ENCODE measurements at regions not wholly inside any gene's neighbourhood (a gene's known extent, or its start where the extent isn't known, plus 50 kb on each side); places are given as distances from the start of the nearest gene placed in this dataset.

DNA sequence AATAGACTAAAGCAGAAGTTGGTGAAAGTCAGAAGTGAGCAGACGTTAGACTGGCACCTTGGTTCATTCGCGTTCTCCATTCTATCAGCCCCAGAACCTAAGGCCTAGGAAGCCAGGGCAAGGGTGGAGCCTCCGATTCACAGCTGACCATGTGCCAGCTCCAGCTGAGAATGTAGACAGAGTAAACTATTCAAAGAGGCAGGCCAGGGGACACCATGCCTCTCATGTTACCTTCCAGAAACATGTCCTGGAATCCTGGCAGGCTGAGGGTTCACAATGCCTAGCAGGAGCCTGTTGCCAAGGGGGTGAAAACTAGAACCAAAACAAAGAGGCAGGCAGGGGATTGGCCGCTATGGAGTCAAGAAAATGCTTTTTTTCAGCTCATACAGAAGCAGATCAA, 224.4 kb upstream of the POU2AF2 start:
- TF ChIP-seq SPI1 (IDR thresholded peaks at IDR 0.05; ENCODE audit: low read depth, low read length) (no peak), POLR2AphosphoS5 (IDR thresholded peaks at IDR 0.05; ENCODE audit: low read depth, low read length) (no peak), TAF1 (IDR thresholded peaks at IDR 0.05; ENCODE audit: low read depth, low read length) (no peak), POU2F2 (IDR thresholded peaks at IDR 0.05; ENCODE audit: low read depth, low read length) (no peak), POLR2A (IDR thresholded peaks at IDR 0.05; ENCODE audit: low read depth, low read length) (no peak), PAX5 (IDR thresholded peaks at IDR 0.05; ENCODE audit: insufficient read depth, low read length, severe bottlenecking) (no peak)
- DNase-seq (ENCODE audit: insufficient read length, low spot score) (no peak), FAIRE-seq (no peak)

DNA sequence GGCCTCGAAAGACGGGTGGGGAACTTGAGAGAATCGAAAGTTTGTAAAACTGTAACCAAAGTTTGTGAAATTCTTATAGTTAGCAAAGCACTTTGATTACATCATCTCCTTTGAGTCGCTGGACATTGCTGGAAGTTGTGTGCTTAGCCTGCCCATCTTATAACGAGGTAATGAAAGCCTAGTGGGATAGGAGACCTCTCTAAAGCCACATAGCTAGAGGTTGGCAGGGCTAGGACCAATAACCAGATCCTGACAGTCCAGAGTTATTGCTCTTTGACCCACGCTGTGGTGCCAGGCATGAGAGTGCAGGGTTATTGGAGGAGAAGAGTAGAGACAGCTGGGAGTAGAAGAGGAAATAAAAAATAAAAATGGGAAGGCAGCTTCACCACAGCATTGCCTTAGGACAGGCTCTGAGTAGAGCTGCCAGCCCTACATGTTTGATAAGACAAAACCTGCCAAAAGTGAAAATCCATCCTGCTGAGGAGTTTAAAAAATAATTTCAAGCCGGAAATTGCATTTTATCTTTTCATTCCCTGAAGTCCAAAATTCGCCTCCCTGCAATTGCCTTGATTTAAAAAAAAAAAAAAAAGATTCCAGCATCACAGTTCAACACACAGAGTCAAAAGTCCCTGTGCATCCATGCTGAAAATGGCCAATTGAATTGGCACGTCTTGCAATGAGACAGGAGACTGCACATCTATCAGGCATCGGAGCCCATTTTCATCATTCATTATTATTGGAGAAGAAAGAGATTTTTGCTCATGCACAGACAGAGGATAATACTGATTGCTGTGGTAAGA, 225.5 kb upstream of the POU2AF2 start:
- FAIRE-seq (no peak), DNase-seq (ENCODE audit: insufficient read length, low spot score) (no peak)
- TF ChIP-seq TAF1 (IDR thresholded peaks at IDR 0.05; ENCODE audit: low read depth, low read length) (no peak), POLR2A (IDR thresholded peaks at IDR 0.05; ENCODE audit: low read depth, low read length) (no peak)

GRCh38 chr11:111019451-111019850, 226.1 kb upstream of the POU2AF2 start:
- FAIRE-seq (no peak), DNase-seq (ENCODE audit: insufficient read length, low spot score) (no peak)
- no peak for TF ChIP-seq POLR2AphosphoS5 (IDR thresholded peaks at IDR 0.05; ENCODE audit: low read depth, low read length)
- TF ChIP-seq POU2F2 (IDR thresholded peaks at IDR 0.05; ENCODE audit: low read depth, low read length), result no peak
- no peak for TF ChIP-seq PAX5 (IDR thresholded peaks at IDR 0.05; ENCODE audit: insufficient read depth, low read length, severe bottlenecking)
- no peak for TF ChIP-seq TAF1 (IDR thresholded peaks at IDR 0.05; ENCODE audit: low read depth, low read length)
- TF ChIP-seq SPI1 (IDR thresholded peaks at IDR 0.05; ENCODE audit: low read depth, low read length), result no peak
- TF ChIP-seq POLR2A (IDR thresholded peaks at IDR 0.05; ENCODE audit: low read depth, low read length), result no peak

GRCh38 chr11:111018566-111018965, 227.0 kb upstream of the POU2AF2 start:
- FAIRE-seq, result no peak
- TF ChIP-seq POU2F2 (IDR thresholded peaks at IDR 0.05; ENCODE audit: low read depth, low read length) (no peak), TAF1 (IDR thresholded peaks at IDR 0.05; ENCODE audit: low read depth, low read length) (no peak), POLR2A (IDR thresholded peaks at IDR 0.05; ENCODE audit: low read depth, low read length) (no peak), SPI1 (IDR thresholded peaks at IDR 0.05; ENCODE audit: low read depth, low read length) (no peak), PAX5 (IDR thresholded peaks at IDR 0.05; ENCODE audit: insufficient read depth, low read length, severe bottlenecking) (no peak), POLR2AphosphoS5 (IDR thresholded peaks at IDR 0.05; ENCODE audit: low read depth, low read length) (no peak)
- DNase-seq (ENCODE audit: insufficient read length, low spot score), result no peak

GRCh38 chr11:111012491-111012890, 233.0 kb upstream of the POU2AF2 start:
- FAIRE-seq (no peak), DNase-seq (ENCODE audit: insufficient read length, low spot score) (no peak)
- TF ChIP-seq POU2F2 (IDR thresholded peaks at IDR 0.05; ENCODE audit: low read depth, low read length) (no peak), PAX5 (IDR thresholded peaks at IDR 0.05; ENCODE audit: insufficient read depth, low read length, severe bottlenecking) (no peak), SPI1 (IDR thresholded peaks at IDR 0.05; ENCODE audit: low read depth, low read length) (no peak), TAF1 (IDR thresholded peaks at IDR 0.05; ENCODE audit: low read depth, low read length) (no peak), POLR2A (IDR thresholded peaks at IDR 0.05; ENCODE audit: low read depth, low read length) (no peak), POLR2AphosphoS5 (IDR thresholded peaks at IDR 0.05; ENCODE audit: low read depth, low read length) (no peak)

DNA sequence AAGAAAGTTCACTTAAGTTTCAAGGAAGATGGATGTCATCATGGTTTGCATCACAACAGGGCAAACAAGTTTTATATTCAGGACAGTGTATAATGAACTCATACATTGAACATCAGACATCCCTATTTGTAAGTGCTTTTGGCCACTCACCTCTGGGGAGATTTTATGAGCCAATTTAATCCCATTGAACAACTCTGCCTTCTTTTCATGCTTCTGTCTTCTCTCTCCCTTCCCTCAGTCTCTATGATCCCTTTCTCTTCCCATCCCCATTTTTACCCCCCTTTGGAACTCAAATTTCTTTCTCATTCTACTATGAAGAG, 234.3 kb upstream of the POU2AF2 start:
- no peak for TF ChIP-seq POU2F2 (IDR thresholded peaks at IDR 0.05; ENCODE audit: low read depth, low read length)
- no peak for TF ChIP-seq POLR2A (IDR thresholded peaks at IDR 0.05; ENCODE audit: low read depth, low read length)
- no peak for TF ChIP-seq PAX5 (IDR thresholded peaks at IDR 0.05; ENCODE audit: insufficient read depth, low read length, severe bottlenecking)
- FAIRE-seq, result no peak
- no peak for DNase-seq (ENCODE audit: insufficient read length, low spot score)

- DNase-seq (ENCODE audit: insufficient read length, low spot score) (no peak), FAIRE-seq (no peak)
- TF ChIP-seq SPI1 (IDR thresholded peaks at IDR 0.05; ENCODE audit: low read depth, low read length), result no peak
Measured at GRCh38 chr11:111010391-111011274, 234.9 kb upstream of the POU2AF2 start.

GRCh38 chr11:111006227-111006626, 239.3 kb upstream of the POU2AF2 start:
- DNase-seq (ENCODE audit: insufficient read length, low spot score) (no peak), FAIRE-seq (no peak)
- no peak for TF ChIP-seq SPI1 (IDR thresholded peaks at IDR 0.05; ENCODE audit: low read depth, low read length)
- no peak for TF ChIP-seq POU2F2 (IDR thresholded peaks at IDR 0.05; ENCODE audit: low read depth, low read length)
- no peak for TF ChIP-seq POLR2AphosphoS5 (IDR thresholded peaks at IDR 0.05; ENCODE audit: low read depth, low read length)
- no peak for TF ChIP-seq PAX5 (IDR thresholded peaks at IDR 0.05; ENCODE audit: insufficient read depth, low read length, severe bottlenecking)
- TF ChIP-seq POLR2A (IDR thresholded peaks at IDR 0.05; ENCODE audit: low read depth, low read length), result no peak
- TF ChIP-seq TAF1 (IDR thresholded peaks at IDR 0.05; ENCODE audit: low read depth, low read length), result no peak

GRCh38 chr11:111001986-111002611, 243.4 kb upstream of the POU2AF2 start:
- no peak for FAIRE-seq
- DNase-seq (ENCODE audit: insufficient read length, low spot score), result no peak
- no peak for TF ChIP-seq POU2F2 (IDR thresholded peaks at IDR 0.05; ENCODE audit: low read depth, low read length)
- TF ChIP-seq POLR2AphosphoS5 (IDR thresholded peaks at IDR 0.05; ENCODE audit: low read depth, low read length), result no peak
- no peak for TF ChIP-seq TAF1 (IDR thresholded peaks at IDR 0.05; ENCODE audit: low read depth, low read length)
- no peak for TF ChIP-seq SPI1 (IDR thresholded peaks at IDR 0.05; ENCODE audit: low read depth, low read length)
- TF ChIP-seq PAX5 (IDR thresholded peaks at IDR 0.05; ENCODE audit: insufficient read depth, low read length, severe bottlenecking), result no peak
- TF ChIP-seq POLR2A (IDR thresholded peaks at IDR 0.05; ENCODE audit: low read depth, low read length), result no peak

Measured in GM12891 (cell line).